OCI-LY1 (cell line): ENCODE measurements at regions not wholly inside any gene's neighbourhood (a gene's known extent, or its start where the extent isn't known, plus 50 kb on each side); places are given as distances from the start of the nearest gene placed in this dataset.

Experiments
- H2AFZ ChIP-seq: fragments of 200-600 bp; sonication (generic), shearing (Covaris generic); 2 replicates; pipeline ENCODE4 v1.6.0; 2014; ENCODE audit warnings: antibody characterized with exemption, mild to moderate bottlenecking, low read length
- H3F3A ChIP-seq: fragments of 200-600 bp; sonication (generic), shearing (Covaris generic); 2 replicates; pipeline ENCODE4 v1.6.0; 2014; ENCODE audit warnings: mild to moderate bottlenecking, antibody characterized with exemption, low read length, moderate library complexity; ENCODE audit not compliant: insufficient read depth
- H3K27ac ChIP-seq: fragments of 200-600 bp; sonication (generic); 2 replicates; pipeline ENCODE4 v1.5.1; 2014; ENCODE audit warnings: low read length, mixed run types, mild to moderate bottlenecking, low read depth; ENCODE audit not compliant: poor library complexity, severe bottlenecking
- H3K27me3 ChIP-seq: fragments of 200-600 bp; sonication (generic); 2 replicates; pipeline ENCODE4 v1.6.0; 2014; ENCODE audit warnings: antibody characterized with exemption, mild to moderate bottlenecking, low read length, moderate library complexity; ENCODE audit not compliant: insufficient read depth
- H3K36me3 ChIP-seq: fragments of 200-600 bp; sonication (generic); 2 replicates; pipeline ENCODE4 v1.6.1; 2014; ENCODE audit warnings: mild to moderate bottlenecking, antibody characterized with exemption, low read length, moderate library complexity, mixed read lengths; ENCODE audit not compliant: insufficient read depth
- H3K4me1 ChIP-seq: fragments of 200-600 bp; sonication (generic); 2 replicates; pipeline ENCODE4 v1.5.1; 2014; ENCODE audit warnings: mild to moderate bottlenecking, low read length, moderate library complexity; ENCODE audit not compliant: insufficient read depth, severe bottlenecking
- H3K4me2 ChIP-seq: fragments of 200-600 bp; sonication (generic), shearing (Covaris generic); 2 replicates; pipeline ENCODE4 v1.6.1; 2014; ENCODE audit warnings: low read length
- H3K4me3 ChIP-seq: fragments of 200-600 bp; sonication (generic); 2 replicates; pipeline ENCODE4 v1.5.1; 2014; ENCODE audit warnings: low read length, low read depth, mild to moderate bottlenecking, mixed read lengths; ENCODE audit not compliant: poor library complexity, severe bottlenecking
- H3K79me2 ChIP-seq: fragments of 200-600 bp; shearing (Covaris generic); 2 replicates; pipeline ENCODE4 v1.6.1; 2016; ENCODE audit warnings: mixed run types, low read length, mixed read lengths; ENCODE audit not compliant: insufficient read depth
- H3K9ac ChIP-seq: fragments of 200-600 bp; sonication (generic), shearing (Covaris generic); 2 replicates; pipeline ENCODE4 v1.6.1; 2014; ENCODE audit warnings: mild to moderate bottlenecking, low read length, mixed read lengths
- H3K9me2 ChIP-seq: fragments of 200-600 bp; sonication (generic), shearing (Covaris generic); 2 replicates; pipeline ENCODE4 v1.6.1; 2014; ENCODE audit warnings: low read depth, mild to moderate bottlenecking, low read length, mixed read lengths
- H3K9me3 ChIP-seq: fragments of 200-600 bp; shearing (Covaris generic); 2 replicates; pipeline ENCODE4 v1.6.1; 2014; ENCODE audit warnings: low read length, mixed read lengths
- H4K20me1 ChIP-seq: fragments of 200-600 bp; sonication (generic), shearing (Covaris generic); 2 replicates; pipeline ENCODE4 v1.6.0; 2016; ENCODE audit warnings: mild to moderate bottlenecking, low read length; ENCODE audit not compliant: insufficient read depth
- EZH2 ChIP-seq: fragments of 200-600 bp; sonication (generic), shearing (Covaris generic); IDR thresholded peaks from 2 replicates; pipeline ENCODE4 v1.8.0; 2017; ENCODE audit warnings: borderline replicate concordance, mixed run types, mild to moderate bottlenecking, antibody characterized with exemption, low read length, moderate library complexity, mixed read lengths
- TF ChIP-seq, protein P1 (sequence below): fragments of 200-600 bp; sonication (generic), shearing (Covaris generic); IDR thresholded peaks from 2 replicates; pipeline ENCODE4 v1.5.1; 2017; ENCODE audit warnings: mild to moderate bottlenecking, antibody characterized with exemption, low read length, moderate library complexity, mixed read lengths

DNA sequence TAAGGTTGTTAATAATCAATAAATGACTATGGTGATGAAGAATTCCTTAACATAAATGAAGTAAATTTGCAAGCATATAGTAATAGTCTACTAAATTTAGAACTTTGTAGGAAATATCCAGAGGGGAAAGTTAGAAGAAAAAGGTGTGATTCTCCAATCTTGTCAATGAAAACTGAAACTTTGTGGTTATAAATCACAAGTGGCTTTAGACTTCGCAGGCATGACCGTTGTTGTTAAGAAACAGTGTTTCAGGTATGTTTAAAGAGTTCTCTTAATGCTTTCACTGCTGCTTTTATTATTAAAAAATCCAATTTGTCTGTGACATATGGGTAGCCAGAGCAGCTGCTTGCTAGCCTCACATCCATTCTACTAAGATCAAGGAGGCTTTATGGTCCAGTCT, 475.6 kb upstream of the ADGRB3 start:
- H3K27ac ChIP-seq: no peak overlapping the region
- H3K36me3 ChIP-seq: no peaks in the 10 kb centered on the region
- H3K27me3 ChIP-seq: no peaks in the 10 kb centered on the region
- no peak overlapping the region for H2AFZ ChIP-seq
- no peak overlapping the region for H3K4me2 ChIP-seq
- no peak for TF ChIP-seq EZH2
- TF ChIP-seq, protein P1, sequence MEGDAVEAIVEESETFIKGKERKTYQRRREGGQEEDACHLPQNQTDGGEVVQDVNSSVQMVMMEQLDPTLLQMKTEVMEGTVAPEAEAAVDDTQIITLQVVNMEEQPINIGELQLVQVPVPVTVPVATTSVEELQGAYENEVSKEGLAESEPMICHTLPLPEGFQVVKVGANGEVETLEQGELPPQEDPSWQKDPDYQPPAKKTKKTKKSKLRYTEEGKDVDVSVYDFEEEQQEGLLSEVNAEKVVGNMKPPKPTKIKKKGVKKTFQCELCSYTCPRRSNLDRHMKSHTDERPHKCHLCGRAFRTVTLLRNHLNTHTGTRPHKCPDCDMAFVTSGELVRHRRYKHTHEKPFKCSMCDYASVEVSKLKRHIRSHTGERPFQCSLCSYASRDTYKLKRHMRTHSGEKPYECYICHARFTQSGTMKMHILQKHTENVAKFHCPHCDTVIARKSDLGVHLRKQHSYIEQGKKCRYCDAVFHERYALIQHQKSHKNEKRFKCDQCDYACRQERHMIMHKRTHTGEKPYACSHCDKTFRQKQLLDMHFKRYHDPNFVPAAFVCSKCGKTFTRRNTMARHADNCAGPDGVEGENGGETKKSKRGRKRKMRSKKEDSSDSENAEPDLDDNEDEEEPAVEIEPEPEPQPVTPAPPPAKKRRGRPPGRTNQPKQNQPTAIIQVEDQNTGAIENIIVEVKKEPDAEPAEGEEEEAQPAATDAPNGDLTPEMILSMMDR: no peak
- H3K4me1 ChIP-seq: no peaks in the 10 kb centered on the region
- H3K9ac ChIP-seq: no peak overlapping the region
- H3K9me3 ChIP-seq: peaks cover 5% of the 10 kb centered on the region; the same call in 1 of the 2 replicates
- H3F3A ChIP-seq: no peaks in the 10 kb centered on the region
- no peaks in the 10 kb centered on the region for H3K9me2 ChIP-seq
- H3K4me3 ChIP-seq: no peak overlapping the region
- no peaks in the 10 kb centered on the region for H4K20me1 ChIP-seq
- no peaks in the 10 kb centered on the region for H3K79me2 ChIP-seq

DNA sequence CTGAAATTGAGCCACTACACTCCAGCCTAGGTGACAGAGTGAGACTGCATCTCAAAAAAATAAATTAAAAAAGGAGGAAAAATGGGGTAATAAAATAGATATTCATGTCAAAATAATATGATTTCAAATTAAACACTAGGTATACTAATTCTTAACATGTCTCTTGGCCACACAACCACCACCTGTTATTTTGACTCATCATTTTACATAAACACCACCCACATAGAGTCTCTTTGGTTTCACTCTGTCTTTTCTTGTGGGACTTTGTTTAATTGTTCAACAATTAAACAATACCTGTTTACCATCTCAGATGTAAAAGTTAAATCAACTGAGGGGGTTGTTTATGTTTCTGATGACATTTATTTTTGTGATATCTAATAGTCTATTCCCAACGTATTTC, 476.8 kb upstream of the ADGRB3 start:
- Histone ChIP-seq H3K9me2 (no peaks in the 10 kb centered on the region), H3K4me1 (no peaks in the 10 kb centered on the region), H3K27ac (no peak overlapping the region), H3K4me2 (no peak overlapping the region), H3K4me3 (no peak overlapping the region), H3F3A (no peaks in the 10 kb centered on the region), H3K36me3 (no peaks in the 10 kb centered on the region), H3K79me2 (no peaks in the 10 kb centered on the region), H3K27me3 (no peaks in the 10 kb centered on the region), H3K9me3 (peaks cover 5% of the 10 kb centered on the region; the same call in 1 of the 2 replicates), H4K20me1 (no peaks in the 10 kb centered on the region), H2AFZ (peak overlapping the region; percentile 80; the same call in 1 of the 2 replicates), H3K9ac (no peak overlapping the region)
- TF ChIP-seq EZH2: no peak
- TF ChIP-seq, protein P1: no peak

DNA sequence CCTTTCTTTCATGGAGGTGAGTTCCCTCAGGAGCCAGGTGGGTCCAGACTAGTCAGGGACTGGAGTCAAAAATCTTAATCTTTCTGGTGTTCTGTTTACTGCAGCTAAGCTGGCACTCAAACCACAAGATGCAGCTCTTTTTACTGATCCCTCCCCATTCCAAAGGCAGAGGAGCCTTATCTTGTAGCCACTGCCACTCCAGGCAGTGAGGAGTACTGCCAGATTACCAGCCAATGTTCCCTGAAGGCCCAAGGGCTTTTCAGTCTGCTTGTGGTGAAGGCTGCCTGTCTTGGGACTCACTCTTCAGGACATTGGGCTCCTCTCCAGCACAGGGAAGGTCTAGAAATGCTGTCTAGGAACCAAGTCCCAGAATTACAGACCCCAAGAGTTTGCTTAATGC, 490.4 kb upstream of the ADGRB3 start:
- no peaks in the 10 kb centered on the region for H3F3A ChIP-seq
- H3K79me2 ChIP-seq: no peaks in the 10 kb centered on the region
- H3K4me3 ChIP-seq: no peak overlapping the region
- H3K4me1 ChIP-seq: no peaks in the 10 kb centered on the region
- no peak overlapping the region for H3K9ac ChIP-seq
- H2AFZ ChIP-seq: no peak overlapping the region
- H3K27me3 ChIP-seq: no peaks in the 10 kb centered on the region
- no peaks in the 10 kb centered on the region for H4K20me1 ChIP-seq
- H3K9me3 ChIP-seq: no peaks in the 10 kb centered on the region
- TF ChIP-seq EZH2: no peak
- TF ChIP-seq, protein P1: no peak
- H3K4me2 ChIP-seq: no peak overlapping the region
- no peaks in the 10 kb centered on the region for H3K36me3 ChIP-seq
- H3K9me2 ChIP-seq: no peaks in the 10 kb centered on the region
- no peak overlapping the region for H3K27ac ChIP-seq
